ENCODE measurements at regions not wholly inside any gene's neighbourhood (a gene's known extent, or its start where the extent isn't known, plus 50 kb on each side); places are given as distances from the start of the nearest gene placed in this dataset.

DNA sequence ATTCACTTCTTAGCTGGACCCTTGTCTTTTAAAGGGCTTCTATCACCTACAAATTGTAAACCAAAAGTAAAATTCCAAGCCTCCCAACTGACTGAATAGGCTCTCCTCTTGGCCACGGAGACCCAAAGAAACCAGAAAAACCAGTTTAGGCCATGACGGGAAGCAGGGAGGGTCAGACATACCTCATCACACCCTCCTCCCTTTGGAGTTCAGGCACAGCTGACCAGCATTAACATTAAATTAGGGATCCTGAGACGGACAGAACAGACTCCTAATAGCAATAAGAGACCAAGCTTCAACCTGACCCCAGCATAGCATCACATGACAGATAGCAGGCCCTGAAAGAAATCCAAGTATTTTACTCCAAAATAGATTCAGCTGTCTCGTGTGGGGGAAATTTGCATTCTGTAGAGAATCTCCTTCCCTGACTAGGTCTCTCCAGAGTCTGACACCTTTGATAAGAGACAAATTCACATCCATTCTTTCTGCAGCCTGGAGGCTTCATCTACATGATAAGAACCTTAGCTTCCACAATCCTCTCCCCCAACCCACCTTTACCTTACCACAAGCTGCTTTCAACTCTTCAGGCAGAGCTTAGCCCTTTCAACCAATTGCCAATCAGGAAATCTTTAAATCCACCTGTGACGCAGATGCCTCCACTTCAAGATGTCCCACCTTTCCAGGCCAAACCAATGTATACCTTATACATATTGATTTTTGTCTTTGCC is 177.1 kb upstream of the RAB4A start:
- peaks cover 20% of the 10 kb centered on the region for H3K4me1 ChIP-seq (ENCODE audit: insufficient read depth, poor library complexity, severe bottlenecking)
- DNase-seq (ENCODE audit: low spot score), result no peak
- H3K27ac ChIP-seq (ENCODE audit: poor library complexity, severe bottlenecking), result peak overlapping the region; percentile 51

DNA sequence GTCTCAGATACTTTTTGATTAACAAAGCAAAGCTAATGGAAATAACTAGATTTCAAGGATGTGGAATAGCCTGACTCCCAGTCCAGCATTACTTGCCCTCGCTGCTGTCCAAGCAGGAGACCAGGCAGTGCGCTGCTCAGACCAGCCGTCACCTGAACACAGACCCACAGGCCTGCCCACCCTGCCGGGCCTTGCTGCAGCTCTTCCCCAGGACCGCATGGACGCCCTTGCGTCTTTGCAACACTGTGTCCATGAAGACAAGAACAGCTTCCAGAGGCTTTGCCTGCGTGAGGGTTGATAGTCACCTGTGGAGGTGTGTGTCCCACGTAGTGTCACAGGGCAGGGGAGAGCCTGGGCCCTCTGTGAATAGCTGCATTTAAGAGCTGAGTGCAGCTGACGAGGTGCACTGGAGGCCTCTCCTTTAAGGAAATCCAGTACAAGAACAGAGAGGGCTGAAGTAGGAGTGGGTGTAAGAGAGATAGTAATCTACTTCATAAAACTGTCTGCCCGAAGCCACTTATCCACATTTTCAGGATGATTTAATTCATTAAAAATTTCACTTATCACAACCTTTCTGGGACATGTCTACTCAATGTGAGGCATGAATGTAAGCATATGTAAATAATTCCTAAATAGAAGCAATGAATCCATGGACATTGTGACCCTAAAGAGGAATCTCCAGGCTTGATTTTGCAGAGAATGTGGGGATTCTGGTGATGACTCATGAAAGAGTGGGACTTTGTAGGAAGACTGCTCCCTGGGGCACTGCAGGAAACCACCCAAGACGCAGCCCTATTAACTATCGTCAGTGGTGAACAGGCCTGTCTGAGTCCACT is 176.2 kb upstream of the RAB4A start:
- peak; percentile 75 for ATAC-seq (ENCODE audit: low read depth)
- TF ChIP-seq, protein P1, sequence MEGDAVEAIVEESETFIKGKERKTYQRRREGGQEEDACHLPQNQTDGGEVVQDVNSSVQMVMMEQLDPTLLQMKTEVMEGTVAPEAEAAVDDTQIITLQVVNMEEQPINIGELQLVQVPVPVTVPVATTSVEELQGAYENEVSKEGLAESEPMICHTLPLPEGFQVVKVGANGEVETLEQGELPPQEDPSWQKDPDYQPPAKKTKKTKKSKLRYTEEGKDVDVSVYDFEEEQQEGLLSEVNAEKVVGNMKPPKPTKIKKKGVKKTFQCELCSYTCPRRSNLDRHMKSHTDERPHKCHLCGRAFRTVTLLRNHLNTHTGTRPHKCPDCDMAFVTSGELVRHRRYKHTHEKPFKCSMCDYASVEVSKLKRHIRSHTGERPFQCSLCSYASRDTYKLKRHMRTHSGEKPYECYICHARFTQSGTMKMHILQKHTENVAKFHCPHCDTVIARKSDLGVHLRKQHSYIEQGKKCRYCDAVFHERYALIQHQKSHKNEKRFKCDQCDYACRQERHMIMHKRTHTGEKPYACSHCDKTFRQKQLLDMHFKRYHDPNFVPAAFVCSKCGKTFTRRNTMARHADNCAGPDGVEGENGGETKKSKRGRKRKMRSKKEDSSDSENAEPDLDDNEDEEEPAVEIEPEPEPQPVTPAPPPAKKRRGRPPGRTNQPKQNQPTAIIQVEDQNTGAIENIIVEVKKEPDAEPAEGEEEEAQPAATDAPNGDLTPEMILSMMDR (IDR thresholded peaks at IDR 0.05; ENCODE audit: poor library complexity, severe bottlenecking), result no peak

More for the DNA sequence above, 177.1 kb upstream of the RAB4A start:
- ATAC-seq (ENCODE audit: low read depth), result peak; percentile 87
- Histone ChIP-seq H3K9me3 (ENCODE audit: severe bottlenecking) (no peaks in the 10 kb centered on the region), H3K36me3 (ENCODE audit: low read depth) (no peaks in the 10 kb centered on the region), H3K4me3 (ENCODE audit: severe bottlenecking) (no peak overlapping the region), H3K27me3 (ENCODE audit: insufficient read depth, poor library complexity, severe bottlenecking) (no peaks in the 10 kb centered on the region)
- TF ChIP-seq, protein P1 (IDR thresholded peaks at IDR 0.05; ENCODE audit: poor library complexity, severe bottlenecking), result no peak

DNA sequence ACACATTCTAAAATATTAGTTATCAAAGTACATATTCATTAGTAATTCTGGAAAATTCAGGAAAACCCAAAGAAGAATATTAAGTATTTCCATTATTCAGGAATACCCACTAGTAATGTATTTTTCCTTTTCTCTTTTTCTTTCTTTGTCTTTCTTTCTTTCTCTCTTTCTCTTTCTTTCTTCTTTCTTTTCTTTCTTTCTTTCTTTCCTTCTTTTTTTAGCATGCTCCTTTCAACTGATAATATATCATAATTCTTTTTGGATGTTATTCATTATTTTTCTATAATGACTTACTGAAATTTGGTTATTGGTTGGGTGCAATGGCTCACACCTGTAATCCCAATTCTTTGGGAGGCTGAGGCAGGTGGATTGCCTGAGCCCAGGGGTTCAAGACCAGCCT is 175.6 kb upstream of the RAB4A start:
- ATAC-seq (ENCODE audit: low read depth), result no peak

More for the DNA sequence above, 176.2 kb upstream of the RAB4A start:
- DNase-seq (ENCODE audit: low spot score), result no peak
- no peak overlapping the region for H3K4me3 ChIP-seq (ENCODE audit: severe bottlenecking)
- no peaks in the 10 kb centered on the region for H3K27me3 ChIP-seq (ENCODE audit: insufficient read depth, poor library complexity, severe bottlenecking)
- no peaks in the 10 kb centered on the region for H3K9me3 ChIP-seq (ENCODE audit: severe bottlenecking)
- H3K27ac ChIP-seq (ENCODE audit: poor library complexity, severe bottlenecking), result peak overlapping the region; percentile 51
- no peaks in the 10 kb centered on the region for H3K36me3 ChIP-seq (ENCODE audit: low read depth)
- peaks cover 20% of the 10 kb centered on the region for H3K4me1 ChIP-seq (ENCODE audit: insufficient read depth, poor library complexity, severe bottlenecking)

DNA sequence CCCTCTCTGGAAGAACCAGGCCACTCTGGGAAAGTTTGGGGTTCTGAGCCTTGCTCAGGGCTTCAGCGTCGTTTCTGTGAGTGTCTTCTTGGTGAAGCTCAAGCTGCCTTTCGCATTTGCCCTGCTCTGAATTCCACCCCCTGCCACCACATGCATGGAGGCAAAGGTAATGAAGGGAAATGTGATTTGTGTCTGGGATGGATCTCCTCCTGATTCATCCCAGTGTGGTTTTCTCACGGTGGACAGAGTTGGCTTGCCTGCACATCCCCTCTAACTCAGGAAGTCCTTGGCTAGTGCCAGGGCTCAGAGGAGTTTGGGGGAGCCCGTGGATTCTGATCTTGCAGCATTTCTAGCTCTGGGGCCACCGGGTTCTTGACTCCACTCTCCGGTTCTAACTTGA is 173.6 kb upstream of the RAB4A start:
- peaks cover 20% of the 10 kb centered on the region for H3K4me1 ChIP-seq (ENCODE audit: insufficient read depth, poor library complexity, severe bottlenecking)
- no peaks in the 10 kb centered on the region for H3K27me3 ChIP-seq (ENCODE audit: insufficient read depth, poor library complexity, severe bottlenecking)
- ATAC-seq (ENCODE audit: low read depth), result no peak

More for the DNA sequence above, 175.6 kb upstream of the RAB4A start:
- Histone ChIP-seq H3K4me1 (ENCODE audit: insufficient read depth, poor library complexity, severe bottlenecking) (peaks cover 20% of the 10 kb centered on the region), H3K9me3 (ENCODE audit: severe bottlenecking) (no peaks in the 10 kb centered on the region), H3K27me3 (ENCODE audit: insufficient read depth, poor library complexity, severe bottlenecking) (no peaks in the 10 kb centered on the region), H3K27ac (ENCODE audit: poor library complexity, severe bottlenecking) (peak overlapping the region; percentile 51), H3K4me3 (ENCODE audit: severe bottlenecking) (no peak overlapping the region), H3K36me3 (ENCODE audit: low read depth) (no peaks in the 10 kb centered on the region)
- TF ChIP-seq, protein P1 (IDR thresholded peaks at IDR 0.05; ENCODE audit: poor library complexity, severe bottlenecking), result no peak
- no peak for DNase-seq (ENCODE audit: low spot score)

More for the DNA sequence above, 173.6 kb upstream of the RAB4A start:
- H3K4me3 ChIP-seq (ENCODE audit: severe bottlenecking), result no peak overlapping the region
- H3K9me3 ChIP-seq (ENCODE audit: severe bottlenecking), result no peaks in the 10 kb centered on the region
- H3K36me3 ChIP-seq (ENCODE audit: low read depth), result no peaks in the 10 kb centered on the region
- no peak for DNase-seq (ENCODE audit: low spot score)
- no peak overlapping the region for H3K27ac ChIP-seq (ENCODE audit: poor library complexity, severe bottlenecking)
- TF ChIP-seq, protein P1 (IDR thresholded peaks at IDR 0.05; ENCODE audit: poor library complexity, severe bottlenecking), result no peak

Data from RWPE2 (cell line).